ENCODE measurements at regions not wholly inside any gene's neighbourhood (a gene's known extent, or its start where the extent isn't known, plus 50 kb on each side); places are given as distances from the start of the nearest gene placed in this dataset.

GRCh38 chr13:88000239-88000638 lies 329.1 kb downstream of the SLITRK5 start:
- H3K36me3 ChIP-seq (ENCODE audit: control insufficient read depth in 2 of 2, insufficient read depth in 1 of 2, low read length in 2 of 2): no peaks in the 10 kb centered on the region
- H3K9me3 ChIP-seq (ENCODE audit: control insufficient read depth, insufficient read depth, low read depth, low read length): no peaks in the 10 kb centered on the region
- H3K4me1 ChIP-seq (ENCODE audit: control insufficient read depth, insufficient read depth, low read length): no peaks in the 10 kb centered on the region
- CTCF ChIA-PET: no interaction called here
- no peak overlapping the region for H3K27ac ChIP-seq (ENCODE audit: extremely low read depth, low read depth, low read length)
- no peak overlapping the region for H3K4me3 ChIP-seq (ENCODE audit: low read depth, low read length)
- POLR2A ChIA-PET: no interaction called here
- TF ChIP-seq ZNF558 (tag by site-specific recombination; IDR thresholded peaks at IDR 0.05): no peak
- TF ChIP-seq ZNF433 (tag by site-specific recombination; IDR thresholded peaks at IDR 0.05; ENCODE audit: low read depth): no peak
- no peak for TF ChIP-seq ZSCAN23 (tag by site-specific recombination; IDR thresholded peaks at IDR 0.05)
- no peak for TF ChIP-seq REPIN1 (tag by site-specific recombination; IDR thresholded peaks at IDR 0.05; ENCODE audit: low read depth)
- no peak for TF ChIP-seq MYNN (tag by site-specific recombination; IDR thresholded peaks at IDR 0.05; ENCODE audit: borderline replicate concordance)
- TF ChIP-seq ZNF266 (tag by site-specific recombination; IDR thresholded peaks at IDR 0.05; ENCODE audit: low read depth): no peak
- TF ChIP-seq TRIM28 (IDR thresholded peaks at IDR 0.05; ENCODE audit: borderline replicate concordance, low read length): no peak
- TF ChIP-seq SALL2 (tag by site-specific recombination; IDR thresholded peaks at IDR 0.05; ENCODE audit: borderline replicate concordance): no peak
- no peak for TF ChIP-seq KLF1 (tag by site-specific recombination; IDR thresholded peaks at IDR 0.05)

GRCh38 chr13:88000787-88001186 lies 329.6 kb downstream of the SLITRK5 start:
- CTCF ChIA-PET: no interaction called here

More at GRCh38 chr13:88000787-88001186, 329.6 kb downstream of the SLITRK5 start:
- no peaks in the 10 kb centered on the region for H3K4me1 ChIP-seq (ENCODE audit: control insufficient read depth, insufficient read depth, low read length)
- H3K36me3 ChIP-seq (ENCODE audit: control insufficient read depth in 2 of 2, insufficient read depth in 1 of 2, low read length in 2 of 2): no peaks in the 10 kb centered on the region
- TF ChIP-seq ZNF391 (tag by site-specific recombination; IDR thresholded peaks at IDR 0.05; ENCODE audit: borderline replicate concordance, low read depth) (no peak), MZF1 (tag by site-specific recombination; IDR thresholded peaks at IDR 0.05; ENCODE audit: borderline replicate concordance) (no peak), ZNF37A (tag by site-specific recombination; IDR thresholded peaks at IDR 0.05) (no peak), HIC1 (tag by site-specific recombination; IDR thresholded peaks at IDR 0.05) (no peak), KLF9 (tag by site-specific recombination; IDR thresholded peaks at IDR 0.05; ENCODE audit: low read depth) (no peak), ZNF132 (tag by site-specific recombination; IDR thresholded peaks at IDR 0.05; ENCODE audit: borderline replicate concordance) (no peak), ZNF768 (tag by site-specific recombination; IDR thresholded peaks at IDR 0.05) (no peak), ZNF121 (tag by site-specific recombination; IDR thresholded peaks at IDR 0.05) (no peak), ZSCAN5A (tag by site-specific recombination; IDR thresholded peaks at IDR 0.05) (no peak), REPIN1 (tag by site-specific recombination; IDR thresholded peaks at IDR 0.05; ENCODE audit: low read depth) (no peak), KLF17 (tag by site-specific recombination; IDR thresholded peaks at IDR 0.05) (no peak), ZNF830 (tag by site-specific recombination; IDR thresholded peaks at IDR 0.05; ENCODE audit: low read depth) (no peak), ZNF350 (tag by site-specific recombination; IDR thresholded peaks at IDR 0.05) (no peak), KLF8 (tag by site-specific recombination; IDR thresholded peaks at IDR 0.05) (no peak), ZNF521 (tag by site-specific recombination; IDR thresholded peaks at IDR 0.05) (no peak), ZNF670 (tag by site-specific recombination; IDR thresholded peaks at IDR 0.05; ENCODE audit: low read depth) (no peak)
- H3K4me3 ChIP-seq (ENCODE audit: low read depth, low read length): no peak overlapping the region
- H3K9me3 ChIP-seq (ENCODE audit: control insufficient read depth, insufficient read depth, low read depth, low read length): no peaks in the 10 kb centered on the region
- no peak overlapping the region for H3K27ac ChIP-seq (ENCODE audit: extremely low read depth, low read depth, low read length)
- POLR2A ChIA-PET: no interaction called here

Data from HEK293 (cell line).